Ovary (tissue), 7 donors: ENCODE measurements at regions not wholly inside any gene's neighbourhood (a gene's known extent, or its start where the extent isn't known, plus 50 kb on each side); places are given as distances from the start of the nearest gene placed in this dataset.

Source experiments
- DNase-seq, 5 donors: peaks; one replicate each; pipeline ENCODE4 v3.0.0-alpha.2; 2019 to 2020
- H3K27ac ChIP-seq, 2 donors: fragments of 200-600 bp; one replicate each; pipeline versions ENCODE4 v1.5.1 to v1.8.0; 2019 to 2022
- H3K27me3 ChIP-seq: fragments of 200-600 bp; one replicate; pipeline ENCODE4 v1.8.0; 2022
- H3K36me3 ChIP-seq: fragments of 200-600 bp; sonication (generic); one replicate; pipeline ENCODE4 v1.5.1; 2019
- H3K4me1 ChIP-seq: one replicate; pipeline ENCODE4 v1.8.1; 2013; ENCODE audit warnings: mild to moderate bottlenecking, moderate library complexity; ENCODE audit not compliant: insufficient read depth
- H3K4me3 ChIP-seq: fragments of 200-600 bp; sonication (generic); one replicate; pipeline ENCODE4 v1.5.1; 2017
- H3K9me3 ChIP-seq, 2 donors: fragments of 200-600 bp in 1 of 2; sonication (generic) in 1 of 2; one replicate each; pipeline versions ENCODE4 v1.5.1 to v1.8.1; 2013 to 2019; ENCODE audit warnings: mild to moderate bottlenecking in 1 of 2, moderate library complexity in 1 of 2
- EP300 ChIP-seq: sonication (generic); formaldehyde crosslinking; IDR thresholded peaks from one replicate; pipeline ENCODE4 v1.6.1; 2017; ENCODE audit warnings: antibody characterized with exemption
- POLR2A ChIP-seq: fragments of 450-650 bp; IDR thresholded peaks from one replicate; pipeline ENCODE4 v1.6.1; 2017; ENCODE audit warnings: antibody characterized with exemption, mild to moderate bottlenecking, moderate library complexity
- WGBS, 3 donors: extraction: QIAGEN DNeasy Blood & Tissue Kit in 1 of 3; methylation state at CpG; one replicate each; pipeline versions ENCODE4 v1.1.5 to v1.1.7; 2013 to 2017; 5-methylcytosine and 5-hydroxymethylcytosine counted together
- intact Hi-C, 4 donors: fragments of 100-400 bp; cut with DNase I; formaldehyde crosslinking; loops; one replicate each; pipeline versions ENCODE4 v1.11.0 to v1.15.1; 2022 to 2023
- TF ChIP-seq, protein P1 (sequence below), 3 donors: fragments of 450-650 bp in 2 of 3; fragments of 200-600 bp in 1 of 3; IDR thresholded peaks; one replicate each; pipeline versions ENCODE4 v1.5.1 to v1.8.0; 2016 to 2022; ENCODE audit warnings: antibody characterized with exemption in 3 of 3, mild to moderate bottlenecking in 1 of 3
- donor health status: DM: no; HTN: no; CAD: no; lungs with moderate emphysema.
- donor health status: DM: no; HTN: no; CAD: no.
- donor health status: Bipolar disorder and iron deficiency.
- donor health status: DM: no; HTN: no; CAD: no.
- donor health status: DM: yes; HTN: yes; CAD: no.

DNA sequence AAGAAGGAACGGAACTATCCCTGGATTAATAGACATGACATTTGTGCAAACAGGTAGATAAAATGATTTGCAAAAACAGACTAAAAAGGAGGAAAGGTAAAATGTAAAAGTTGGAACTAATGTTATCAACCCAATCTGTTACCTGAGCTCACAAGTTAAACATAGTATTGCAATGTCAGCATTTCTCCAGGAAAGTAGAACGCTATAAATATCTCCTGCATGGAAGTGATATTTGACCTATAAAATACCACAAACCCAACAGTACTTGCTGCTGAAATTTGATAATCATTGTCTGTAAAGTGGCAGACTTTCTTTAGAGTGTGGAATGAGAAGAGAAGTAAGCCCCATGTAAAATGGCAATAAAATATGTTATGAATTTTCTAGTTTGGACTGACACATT lies 1435.7 kb downstream of the LRFN5 start:
- Histone ChIP-seq H3K9me3 (no peaks in the 10 kb centered on the region), H3K27ac (no peak overlapping the region), H3K4me3 (no peak overlapping the region), H3K27me3 (no peaks in the 10 kb centered on the region), H3K36me3 (no peaks in the 10 kb centered on the region), H3K4me1 (no peaks in the 10 kb centered on the region)
- no peak for DNase-seq
- intact Hi-C loops = no loop called here
- WGBS, 3 donors = 53 to 61% (median 58%) methylated on average over 2 of the region's 2 CpGs
- no peak for TF ChIP-seq POLR2A

DNA sequence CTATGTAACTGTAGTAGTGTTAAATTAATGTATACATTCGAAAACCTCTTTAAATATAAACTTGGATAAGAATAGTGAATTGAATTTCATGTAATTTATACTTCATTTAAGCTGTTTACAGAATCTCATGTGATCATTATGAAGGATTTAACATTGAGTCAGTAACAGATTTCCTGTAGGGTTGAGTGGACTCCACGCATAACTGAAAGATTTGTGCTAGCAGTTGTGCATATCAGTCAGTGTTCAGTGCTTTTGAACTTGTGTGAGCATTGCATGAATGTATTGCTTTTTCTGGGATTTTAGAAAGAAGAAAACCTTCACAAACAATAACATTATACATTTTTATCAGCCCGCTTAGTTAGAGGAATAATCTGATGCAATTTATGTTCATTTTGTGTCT lies 1435.3 kb downstream of the LRFN5 start:
- Histone ChIP-seq H3K9me3 (no peaks in the 10 kb centered on the region), H3K27me3 (no peaks in the 10 kb centered on the region), H3K27ac (no peak overlapping the region), H3K4me3 (no peak overlapping the region), H3K36me3 (no peaks in the 10 kb centered on the region), H3K4me1 (no peaks in the 10 kb centered on the region)
- TF ChIP-seq, protein P1, sequence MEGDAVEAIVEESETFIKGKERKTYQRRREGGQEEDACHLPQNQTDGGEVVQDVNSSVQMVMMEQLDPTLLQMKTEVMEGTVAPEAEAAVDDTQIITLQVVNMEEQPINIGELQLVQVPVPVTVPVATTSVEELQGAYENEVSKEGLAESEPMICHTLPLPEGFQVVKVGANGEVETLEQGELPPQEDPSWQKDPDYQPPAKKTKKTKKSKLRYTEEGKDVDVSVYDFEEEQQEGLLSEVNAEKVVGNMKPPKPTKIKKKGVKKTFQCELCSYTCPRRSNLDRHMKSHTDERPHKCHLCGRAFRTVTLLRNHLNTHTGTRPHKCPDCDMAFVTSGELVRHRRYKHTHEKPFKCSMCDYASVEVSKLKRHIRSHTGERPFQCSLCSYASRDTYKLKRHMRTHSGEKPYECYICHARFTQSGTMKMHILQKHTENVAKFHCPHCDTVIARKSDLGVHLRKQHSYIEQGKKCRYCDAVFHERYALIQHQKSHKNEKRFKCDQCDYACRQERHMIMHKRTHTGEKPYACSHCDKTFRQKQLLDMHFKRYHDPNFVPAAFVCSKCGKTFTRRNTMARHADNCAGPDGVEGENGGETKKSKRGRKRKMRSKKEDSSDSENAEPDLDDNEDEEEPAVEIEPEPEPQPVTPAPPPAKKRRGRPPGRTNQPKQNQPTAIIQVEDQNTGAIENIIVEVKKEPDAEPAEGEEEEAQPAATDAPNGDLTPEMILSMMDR (IDR thresholded peaks at IDR 0.05) = no peak
- TF ChIP-seq POLR2A (no peak), EP300 (no peak)
- intact Hi-C loops = no loop called here
- no peak for DNase-seq
- 72 to 88% (median 76%) methylated on average over 3 of the region's 3 CpGs for WGBS, 3 donors

DNA sequence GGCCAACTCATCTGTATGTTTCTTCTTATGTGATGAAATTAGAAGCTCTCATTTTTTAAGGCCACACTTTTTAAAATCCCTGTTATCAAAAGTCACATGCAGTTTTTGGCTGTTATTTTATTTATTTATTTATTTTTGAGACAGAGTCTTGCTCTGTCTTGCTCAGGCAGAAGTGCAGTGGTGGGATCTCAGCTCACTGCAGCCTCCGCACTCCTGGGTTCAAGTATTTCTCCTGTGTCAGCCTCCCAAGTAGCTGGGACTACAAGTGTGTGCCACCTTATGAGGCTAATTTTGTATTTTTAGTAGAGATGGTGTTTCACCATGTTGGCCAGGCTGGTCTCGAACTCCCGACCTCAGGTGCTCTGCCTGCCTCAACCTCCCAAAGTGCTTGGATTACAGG lies 1434.5 kb downstream of the LRFN5 start:
- no peaks in the 10 kb centered on the region for H3K27me3 ChIP-seq
- H3K36me3 ChIP-seq = no peaks in the 10 kb centered on the region
- H3K9me3 ChIP-seq = no peaks in the 10 kb centered on the region
- no peak overlapping the region for H3K27ac ChIP-seq
- TF ChIP-seq EP300 (no peak), POLR2A (no peak)
- TF ChIP-seq, protein P1 (IDR thresholded peaks at IDR 0.05) = no peak
- intact Hi-C loops = no loop called here
- 90 to 92% (median 90%) methylated on average over 3 of the region's 3 CpGs for WGBS, 3 donors
- H3K4me1 ChIP-seq = no peaks in the 10 kb centered on the region
- no peak for DNase-seq
- no peak overlapping the region for H3K4me3 ChIP-seq

DNA sequence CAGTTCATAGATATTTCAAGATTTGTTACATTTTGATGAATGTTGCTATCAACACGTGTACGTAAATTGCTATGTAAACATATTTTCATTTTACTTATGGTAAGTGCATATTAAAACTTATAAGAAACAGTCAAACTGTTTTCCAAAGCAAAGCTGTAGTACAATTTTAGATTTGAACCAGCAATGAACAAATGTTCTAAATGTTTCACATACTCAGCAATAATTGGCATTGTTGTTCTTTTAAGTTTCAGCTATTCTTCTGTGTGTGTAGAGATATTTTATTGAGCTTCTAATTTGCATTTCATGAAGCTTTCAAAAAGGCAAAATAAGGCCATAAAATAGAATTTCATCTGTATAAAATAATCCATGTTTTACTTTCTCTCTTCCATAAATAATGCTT lies 1433.2 kb downstream of the LRFN5 start:
- no peak for DNase-seq
- no peak overlapping the region for H3K27ac ChIP-seq
- intact Hi-C loops = no loop called here
- TF ChIP-seq EP300 = no peak
- TF ChIP-seq, protein P1 (IDR thresholded peaks at IDR 0.05) = no peak
- no peak for TF ChIP-seq POLR2A
- no peaks in the 10 kb centered on the region for H3K27me3 ChIP-seq
- no peaks in the 10 kb centered on the region for H3K9me3 ChIP-seq
- no peaks in the 10 kb centered on the region for H3K4me1 ChIP-seq
- WGBS, 3 donors = 69 to 88% (median 85%) methylated on average over 2 of the region's 2 CpGs
- no peaks in the 10 kb centered on the region for H3K36me3 ChIP-seq
- H3K4me3 ChIP-seq = no peak overlapping the region

DNA sequence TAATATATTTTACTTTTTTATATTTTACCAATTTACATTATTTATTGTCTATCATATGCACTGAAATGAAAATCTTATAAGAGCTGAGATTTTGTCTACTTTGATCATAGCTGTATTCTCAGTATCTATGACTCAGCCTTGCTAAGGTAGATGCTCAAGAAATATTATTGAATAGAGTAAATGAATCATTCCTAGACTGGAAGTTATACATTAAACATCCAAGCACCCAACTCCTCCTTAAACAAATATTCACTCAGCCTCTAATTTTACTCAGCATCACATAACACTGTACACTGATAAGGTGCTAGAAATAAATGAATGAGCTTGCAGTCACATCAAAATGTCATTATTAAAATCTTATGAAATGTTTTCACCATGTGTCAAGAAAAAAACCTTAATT lies 1424.9 kb downstream of the LRFN5 start:
- H3K4me3 ChIP-seq = no peak overlapping the region
- no peaks in the 10 kb centered on the region for H3K4me1 ChIP-seq
- intact Hi-C loops = no loop called here
- H3K27ac ChIP-seq = no peak overlapping the region
- peaks cover 2% of the 10 kb centered on the region for H3K27me3 ChIP-seq
- TF ChIP-seq POLR2A (no peak), EP300 (no peak)
- TF ChIP-seq, protein P1 (IDR thresholded peaks at IDR 0.05) = no peak
- no peaks in the 10 kb centered on the region for H3K36me3 ChIP-seq
- no peaks in the 10 kb centered on the region for H3K9me3 ChIP-seq
- DNase-seq = no peak
